ENCODE measurements at regions not wholly inside any gene's neighbourhood (a gene's known extent, or its start where the extent isn't known, plus 50 kb on each side); places are given as distances from the start of the nearest gene placed in this dataset.

- intact Hi-C loops (cut with DNase I): no loop called here
- no peak for DNase-seq
- 11 to 32% (median 16%) methylated on average over 7 of the region's 7 CpGs for WGBS, 3 donors
Measured at GRCh38 chr17:77693776-77694175, 264.7 kb upstream of the TNRC6C start.

GRCh38 chr17:77694391-77695363, 263.8 kb upstream of the TNRC6C start:
- Histone ChIP-seq H3K9me3 (no peaks in the 10 kb centered on the region), H3K27ac (no peak overlapping the region), H3K4me1 (ENCODE audit: insufficient read depth) (no peaks in the 10 kb centered on the region), H3K36me3 (no peaks in the 10 kb centered on the region), H3K27me3 (no peaks in the 10 kb centered on the region), H3K4me3 (no peak overlapping the region)
- no peak for TF ChIP-seq EP300 (IDR thresholded peaks at IDR 0.05)
- no peak for TF ChIP-seq CTCF (IDR thresholded peaks at IDR 0.05)
- TF ChIP-seq POLR2A (IDR thresholded peaks at IDR 0.05): no peak
- no peak for DNase-seq
- intact Hi-C loops (cut with DNase I): no loop called here
- 81 to 82% (median 82%) methylated on average over 11 of the region's 11 CpGs for WGBS, 3 donors

More at GRCh38 chr17:77693776-77694175, 264.7 kb upstream of the TNRC6C start:
- TF ChIP-seq POLR2A (IDR thresholded peaks at IDR 0.05) (no peak), CTCF (IDR thresholded peaks at IDR 0.05) (no peak), EP300 (IDR thresholded peaks at IDR 0.05) (no peak)
- no peak overlapping the region for H3K27ac ChIP-seq
- no peak overlapping the region for H3K4me3 ChIP-seq
- H3K36me3 ChIP-seq: no peaks in the 10 kb centered on the region
- H3K9me3 ChIP-seq: no peaks in the 10 kb centered on the region
- no peaks in the 10 kb centered on the region for H3K4me1 ChIP-seq (ENCODE audit: insufficient read depth)
- no peaks in the 10 kb centered on the region for H3K27me3 ChIP-seq

- DNase-seq: no peak
- H3K36me3 ChIP-seq: no peaks in the 10 kb centered on the region
- no peaks in the 10 kb centered on the region for H3K4me1 ChIP-seq (ENCODE audit: insufficient read depth)
- TF ChIP-seq POLR2A (IDR thresholded peaks at IDR 0.05) (no peak), EP300 (IDR thresholded peaks at IDR 0.05) (no peak), CTCF (IDR thresholded peaks at IDR 0.05) (no peak)
- no peaks in the 10 kb centered on the region for H3K27me3 ChIP-seq
- no peak overlapping the region for H3K4me3 ChIP-seq
- 81 to 90% (median 84%) methylated on average over 9 of the region's 9 CpGs for WGBS, 3 donors
- intact Hi-C loops (cut with DNase I): no loop called here
- H3K9me3 ChIP-seq: no peaks in the 10 kb centered on the region
- H3K27ac ChIP-seq: no peak overlapping the region
Measured at GRCh38 chr17:77695386-77695785, 263.1 kb upstream of the TNRC6C start.

- Histone ChIP-seq H3K9me3 (no peaks in the 10 kb centered on the region), H3K27ac (no peak overlapping the region), H3K27me3 (no peaks in the 10 kb centered on the region), H3K4me3 (peak overlapping the region; percentile 16), H3K4me1 (ENCODE audit: insufficient read depth) (no peaks in the 10 kb centered on the region), H3K36me3 (no peaks in the 10 kb centered on the region)
- 9 to 22% (median 10%) methylated on average over 25 to 26 of the region's 26 CpGs for WGBS, 3 donors
- no peak for TF ChIP-seq POLR2A (IDR thresholded peaks at IDR 0.05)
- no peak for TF ChIP-seq CTCF (IDR thresholded peaks at IDR 0.05)
- TF ChIP-seq EP300 (IDR thresholded peaks at IDR 0.05): no peak
- no peak for DNase-seq
- intact Hi-C loops (cut with DNase I): no loop called here
Measured at GRCh38 chr17:77696151-77696720, 262.3 kb upstream of the TNRC6C start.
